ENCODE measurements at regions not wholly inside any gene's neighbourhood (a gene's known extent, or its start where the extent isn't known, plus 50 kb on each side); places are given as distances from the start of the nearest gene placed in this dataset.
"Not testable (repeated sequence)": the region's sequence is repeated elsewhere in the genome, so short reads cannot be mapped to it uniquely, and the experiment has no call there.

DNA sequence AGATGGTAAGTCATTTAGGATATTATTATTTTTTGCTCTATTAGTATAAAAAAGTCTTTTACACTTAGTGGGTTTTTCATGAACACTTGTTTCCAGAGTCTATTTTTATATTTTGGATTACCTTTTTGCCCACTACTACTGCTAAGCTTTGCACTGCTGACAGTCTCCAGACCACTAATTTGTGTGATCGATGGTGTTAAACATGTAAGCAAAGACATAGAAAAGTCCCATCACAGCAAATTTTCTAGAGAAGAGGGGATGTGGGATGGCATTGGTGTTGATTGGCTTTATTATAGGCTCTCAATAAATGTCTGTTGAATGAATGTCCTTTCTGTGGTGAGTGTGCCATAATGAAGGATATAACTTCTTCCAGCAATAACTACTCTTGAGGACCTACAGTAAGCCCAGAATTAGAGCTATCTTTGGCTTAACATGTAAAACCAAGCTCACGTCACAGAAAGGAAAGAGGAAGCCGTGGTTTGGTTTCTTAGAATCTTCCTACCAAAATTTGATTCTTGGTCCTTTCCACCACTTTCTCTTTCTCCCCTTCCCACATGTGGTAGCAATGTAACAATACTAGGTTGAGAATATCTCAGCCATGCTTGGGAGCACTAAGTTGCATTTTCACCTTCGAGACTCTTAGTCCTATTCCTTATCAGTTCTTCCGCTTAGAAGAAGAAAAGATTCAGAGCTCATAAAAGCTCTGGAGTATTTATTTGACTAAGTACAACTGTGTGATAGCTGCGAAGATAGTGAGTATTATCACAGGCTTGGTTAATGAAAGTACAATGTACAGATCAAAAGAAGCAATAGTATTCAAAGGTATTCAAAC is 90.6 kb upstream of the UMPS start:
- no peaks in the 10 kb centered on the region for H4K20me1 ChIP-seq (ENCODE audit: insufficient read depth, low read length)
- H3K79me2 ChIP-seq (ENCODE audit: low read length), result no peaks in the 10 kb centered on the region
- no peak for TF ChIP-seq EZH2phosphoT487 (IDR thresholded peaks at IDR 0.05; ENCODE audit: low read length)
- no peak for TF ChIP-seq EZH2 (optimal IDR thresholded peaks at IDR 0.05; ENCODE audit: low read depth, low read length)
- TF ChIP-seq CTCF (IDR thresholded peaks at IDR 0.05; ENCODE audit: low read length), result no peak
- H3K9me2 ChIP-seq (replicated peaks; ENCODE audit: insufficient read depth, low read length), result no peaks in the 10 kb centered on the region
- H3K4me3 ChIP-seq (ENCODE audit: low read length), result no peak overlapping the region
- no peaks in the 10 kb centered on the region for H3F3A ChIP-seq (ENCODE audit: insufficient read depth, low read length)
- H3K27ac ChIP-seq (ENCODE audit: low read length), result no peak overlapping the region
- H3K9me3 ChIP-seq (replicated peaks; ENCODE audit: insufficient read depth, low read length), result no peaks in the 10 kb centered on the region
- H3K4me1 ChIP-seq (ENCODE audit: low read length), result no peaks in the 10 kb centered on the region
- DNase-seq, result no peak
- H3K4me2 ChIP-seq (ENCODE audit: low read depth, low read length), result no peak overlapping the region
- no peaks in the 10 kb centered on the region for H3K36me3 ChIP-seq (replicated peaks; ENCODE audit: insufficient read depth, low read length)
- no peak overlapping the region for H3K9ac ChIP-seq (ENCODE audit: low read length)
- no peaks in the 10 kb centered on the region for H3K27me3 ChIP-seq (replicated peaks; ENCODE audit: insufficient read depth, low read length)
- no peak overlapping the region for H2AFZ ChIP-seq (ENCODE audit: low read length)

DNA sequence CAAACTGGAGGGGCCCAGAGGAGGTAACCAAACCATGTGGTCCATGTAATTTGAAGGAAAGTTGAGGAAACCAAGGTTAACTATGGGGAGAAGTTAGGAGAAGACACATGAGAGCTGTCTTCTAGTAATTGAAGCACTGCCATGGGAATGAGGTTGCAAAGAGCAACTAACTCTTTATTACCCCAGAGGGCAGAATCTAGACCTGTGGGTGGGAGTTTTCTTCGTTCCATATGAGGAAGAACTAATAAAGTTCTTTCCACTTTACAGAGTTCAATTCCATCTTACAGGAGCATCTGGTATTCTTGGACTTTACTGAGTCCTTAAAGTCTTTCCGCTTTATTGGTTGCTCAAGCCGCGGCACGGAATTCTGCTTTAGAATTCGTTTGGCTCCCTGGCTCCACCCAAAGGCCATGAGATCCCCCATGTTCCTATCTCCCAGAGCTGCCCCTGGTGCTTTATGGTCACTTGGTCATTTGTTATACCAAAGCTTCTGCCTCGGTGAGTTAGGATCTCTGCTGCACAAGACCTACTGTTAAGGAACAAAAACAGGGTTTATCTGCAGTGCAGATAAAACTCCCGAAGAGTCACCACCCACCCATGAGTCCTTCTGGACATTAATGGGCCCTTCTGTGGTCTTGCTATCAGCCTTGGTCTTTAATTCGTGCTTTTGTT is 89.5 kb upstream of the UMPS start:
- TF ChIP-seq CTCF (IDR thresholded peaks at IDR 0.05; ENCODE audit: low read length) (no peak), EZH2phosphoT487 (IDR thresholded peaks at IDR 0.05; ENCODE audit: low read length) (no peak), EZH2 (optimal IDR thresholded peaks at IDR 0.05; ENCODE audit: low read depth, low read length) (no peak)
- H3K9me2 ChIP-seq (replicated peaks; ENCODE audit: insufficient read depth, low read length), result no peaks in the 10 kb centered on the region
- no peak overlapping the region for H3K4me3 ChIP-seq (ENCODE audit: low read length)
- no peaks in the 10 kb centered on the region for H3K36me3 ChIP-seq (replicated peaks; ENCODE audit: insufficient read depth, low read length)
- H3K4me1 ChIP-seq (ENCODE audit: low read length), result no peaks in the 10 kb centered on the region
- H3K79me2 ChIP-seq (ENCODE audit: low read length), result no peaks in the 10 kb centered on the region
- no peaks in the 10 kb centered on the region for H4K20me1 ChIP-seq (ENCODE audit: insufficient read depth, low read length)
- H3K9ac ChIP-seq (ENCODE audit: low read length), result no peak overlapping the region
- H3K27ac ChIP-seq (ENCODE audit: low read length), result no peak overlapping the region
- H3K9me3 ChIP-seq (replicated peaks; ENCODE audit: insufficient read depth, low read length), result no peaks in the 10 kb centered on the region
- H2AFZ ChIP-seq (ENCODE audit: low read length), result no peak overlapping the region
- H3K4me2 ChIP-seq (ENCODE audit: low read depth, low read length), result no peak overlapping the region
- H3K27me3 ChIP-seq (replicated peaks; ENCODE audit: insufficient read depth, low read length), result no peaks in the 10 kb centered on the region
- DNase-seq, result no peak
- no peaks in the 10 kb centered on the region for H3F3A ChIP-seq (ENCODE audit: insufficient read depth, low read length)

- Histone ChIP-seq H4K20me1 (ENCODE audit: insufficient read depth, low read length) (no peaks in the 10 kb centered on the region), H3K4me2 (ENCODE audit: low read depth, low read length) (no peak overlapping the region), H3K79me2 (ENCODE audit: low read length) (no peaks in the 10 kb centered on the region), H3F3A (ENCODE audit: insufficient read depth, low read length) (no peaks in the 10 kb centered on the region), H3K4me3 (ENCODE audit: low read length) (no peak overlapping the region), H3K27me3 (replicated peaks; ENCODE audit: insufficient read depth, low read length) (no peaks in the 10 kb centered on the region), H3K9me2 (replicated peaks; ENCODE audit: insufficient read depth, low read length) (no peaks in the 10 kb centered on the region), H3K4me1 (ENCODE audit: low read length) (no peaks in the 10 kb centered on the region), H3K36me3 (replicated peaks; ENCODE audit: insufficient read depth, low read length) (no peaks in the 10 kb centered on the region), H3K9ac (ENCODE audit: low read length) (no peak overlapping the region), H3K27ac (ENCODE audit: low read length) (no peak overlapping the region), H2AFZ (ENCODE audit: low read length) (no peak overlapping the region), H3K9me3 (replicated peaks; ENCODE audit: insufficient read depth, low read length) (no peaks in the 10 kb centered on the region)
- TF ChIP-seq EZH2phosphoT487 (IDR thresholded peaks at IDR 0.05; ENCODE audit: low read length) (no peak), CTCF (IDR thresholded peaks at IDR 0.05; ENCODE audit: low read length) (no peak), EZH2 (optimal IDR thresholded peaks at IDR 0.05; ENCODE audit: low read depth, low read length) (no peak)
- DNase-seq, result no peak
Measured at GRCh38 chr3:124643453-124643852, 86.8 kb upstream of the UMPS start.

DNA sequence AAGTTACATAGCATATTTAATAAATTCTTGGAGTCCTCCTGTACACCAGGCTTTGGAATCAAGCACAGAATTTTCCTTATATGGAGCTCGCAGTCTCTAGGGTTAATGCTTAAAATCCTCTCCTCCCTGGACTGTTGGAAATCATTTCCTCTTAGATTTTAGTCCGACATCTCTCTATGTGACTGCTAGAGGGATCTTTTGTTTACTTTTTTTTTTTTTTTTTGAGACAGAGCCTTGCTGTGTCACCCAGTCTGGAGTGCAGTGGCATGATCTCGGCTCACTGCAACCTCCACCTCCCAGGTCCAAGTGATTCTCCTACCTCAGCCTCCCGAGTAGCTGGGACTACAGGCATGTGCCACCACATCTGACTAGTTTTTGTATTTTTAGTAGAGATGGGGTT is 84.1 kb upstream of the UMPS start:
- not testable (repeated sequence) for DNase-seq; H3K36me3 ChIP-seq (replicated peaks; ENCODE audit: insufficient read depth, low read length); H2AFZ ChIP-seq (ENCODE audit: low read length); H3K9ac ChIP-seq (ENCODE audit: low read length); H3K4me3 ChIP-seq (ENCODE audit: low read length); H3K9me2 ChIP-seq (replicated peaks; ENCODE audit: insufficient read depth, low read length); H3K27me3 ChIP-seq (replicated peaks; ENCODE audit: insufficient read depth, low read length); H3K9me3 ChIP-seq (replicated peaks; ENCODE audit: insufficient read depth, low read length); H3K79me2 ChIP-seq (ENCODE audit: low read length); H3K4me1 ChIP-seq (ENCODE audit: low read length); H3K27ac ChIP-seq (ENCODE audit: low read length); H3K4me2 ChIP-seq (ENCODE audit: low read depth, low read length); H3F3A ChIP-seq (ENCODE audit: insufficient read depth, low read length); H4K20me1 ChIP-seq (ENCODE audit: insufficient read depth, low read length)
